HG02885 (cell line): ENCODE measurements at regions not wholly inside any gene's neighbourhood (a gene's known extent, or its start where the extent isn't known, plus 50 kb on each side); places are given as distances from the start of the nearest gene placed in this dataset.

ENCODE experiments used
- ATAC-seq: cut with Tn5 transposase; IDR thresholded peaks from one replicate; pipeline ENCODE4 v1.9.1; 2021; ENCODE audit warnings: mild to moderate bottlenecking; ENCODE audit not compliant: unreplicated experiment, poor library complexity

DNA sequence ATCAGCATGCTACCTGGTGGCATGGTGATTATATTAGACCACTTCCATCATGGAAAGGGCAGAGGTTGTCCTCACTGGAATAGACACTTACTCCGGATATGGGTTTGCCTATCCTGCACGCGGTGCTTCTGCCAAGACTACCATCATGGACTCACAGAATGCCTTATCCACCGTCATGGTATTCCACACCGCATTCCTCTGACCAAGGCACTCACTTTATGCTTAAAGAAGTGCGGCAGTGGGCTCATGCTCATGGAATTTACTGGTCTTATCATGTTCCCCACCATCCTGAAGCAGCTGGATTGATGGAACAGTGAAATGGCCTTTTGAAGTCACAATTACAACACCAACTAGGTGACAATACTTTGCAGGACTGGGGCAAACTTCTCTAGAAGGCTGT lies 109.2 kb upstream of the DRD2 start:
- ATAC-seq: no peak

DNA sequence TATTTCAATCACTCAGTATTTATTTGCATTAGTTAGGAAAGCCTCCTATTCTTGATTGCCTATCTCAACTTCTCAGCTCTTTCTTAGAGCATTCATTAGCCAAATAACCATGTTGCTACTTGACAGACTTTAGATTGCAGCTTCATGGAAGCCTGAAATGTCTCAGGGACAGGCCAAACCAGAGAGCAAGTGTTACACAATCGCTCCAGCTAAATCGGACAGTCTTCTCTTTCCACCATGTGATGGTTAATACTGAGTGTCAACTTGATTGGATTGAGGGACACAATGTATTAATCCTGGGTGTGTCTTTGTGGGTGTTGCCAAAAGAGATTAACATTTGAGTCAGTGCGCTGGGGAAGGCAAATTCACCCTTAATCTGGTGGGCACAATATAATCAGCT lies 106.5 kb upstream of the DRD2 start:
- no peak for ATAC-seq

DNA sequence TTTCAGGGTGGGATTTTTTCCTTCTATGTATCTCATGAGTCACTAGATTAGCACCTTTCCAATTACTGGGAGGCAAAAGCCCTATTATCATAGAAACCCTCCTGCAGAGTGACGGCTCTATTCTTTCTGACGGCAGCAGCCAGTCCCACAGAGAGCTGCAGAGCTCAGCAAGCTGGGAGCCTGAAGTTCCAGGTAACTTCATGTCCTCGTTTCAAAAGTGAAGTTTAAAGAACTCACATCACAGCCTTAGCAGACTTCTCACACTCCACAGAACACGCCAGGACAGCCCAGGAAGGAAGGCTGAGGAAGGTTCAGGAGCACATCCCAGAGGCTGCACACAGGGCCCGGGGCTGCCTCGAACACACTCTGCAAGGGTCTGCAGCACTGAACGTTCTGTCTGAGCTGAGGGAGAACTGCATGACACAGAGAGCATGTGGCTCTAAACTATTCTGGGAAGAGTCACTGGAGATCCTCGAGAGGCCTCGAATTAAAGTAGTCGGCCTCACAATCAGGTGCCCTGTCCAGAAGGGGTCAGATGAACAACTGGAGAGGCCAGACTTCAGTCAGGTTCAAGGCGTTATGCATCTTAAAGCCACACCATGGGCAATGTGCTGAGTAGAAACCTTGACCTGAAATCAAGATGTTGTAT lies 104.2 kb upstream of the DRD2 start:
- no peak for ATAC-seq

DNA sequence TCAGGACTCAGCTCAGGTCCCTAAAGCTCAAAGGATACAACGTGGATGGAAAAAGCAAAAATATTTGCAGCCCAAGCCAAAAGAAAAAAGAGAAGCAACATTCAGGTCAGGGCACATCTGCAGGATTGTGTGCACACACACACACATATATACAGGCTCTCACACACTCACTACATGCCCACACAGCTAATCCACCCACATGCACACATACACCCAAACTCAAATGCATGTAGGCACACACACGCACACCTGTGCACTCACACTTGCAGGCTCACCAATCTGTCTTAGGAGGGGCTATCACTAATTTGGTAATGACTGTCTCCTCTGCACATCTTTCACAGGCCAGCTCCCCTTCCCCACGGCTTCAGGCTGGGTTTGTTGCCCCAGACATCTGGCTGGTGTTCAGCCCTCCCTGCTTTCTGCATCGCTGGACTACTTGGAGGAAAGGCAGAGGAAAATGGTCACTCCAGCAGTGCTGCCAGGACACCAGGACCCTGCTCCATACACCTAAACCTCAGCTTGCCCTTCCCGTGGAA lies 103.6 kb upstream of the DRD2 start:
- ATAC-seq: no peak

DNA sequence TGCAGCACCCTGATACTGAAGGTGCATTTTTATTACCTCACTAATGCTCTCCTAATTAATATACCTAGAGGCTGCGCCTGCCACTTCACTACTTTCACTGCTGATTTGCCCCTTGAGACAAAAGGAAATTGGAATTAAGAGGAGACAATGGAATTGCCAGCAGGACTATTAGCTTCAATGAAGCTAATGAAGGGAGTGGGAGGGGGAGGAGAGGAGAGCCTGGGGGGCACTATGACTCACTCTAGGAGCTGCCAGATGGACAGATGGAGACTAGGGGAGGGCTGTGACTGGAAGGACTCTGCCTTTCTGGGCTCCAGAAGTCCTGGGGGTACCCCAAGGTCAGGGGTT lies 102.8 kb upstream of the DRD2 start:
- no peak for ATAC-seq

DNA sequence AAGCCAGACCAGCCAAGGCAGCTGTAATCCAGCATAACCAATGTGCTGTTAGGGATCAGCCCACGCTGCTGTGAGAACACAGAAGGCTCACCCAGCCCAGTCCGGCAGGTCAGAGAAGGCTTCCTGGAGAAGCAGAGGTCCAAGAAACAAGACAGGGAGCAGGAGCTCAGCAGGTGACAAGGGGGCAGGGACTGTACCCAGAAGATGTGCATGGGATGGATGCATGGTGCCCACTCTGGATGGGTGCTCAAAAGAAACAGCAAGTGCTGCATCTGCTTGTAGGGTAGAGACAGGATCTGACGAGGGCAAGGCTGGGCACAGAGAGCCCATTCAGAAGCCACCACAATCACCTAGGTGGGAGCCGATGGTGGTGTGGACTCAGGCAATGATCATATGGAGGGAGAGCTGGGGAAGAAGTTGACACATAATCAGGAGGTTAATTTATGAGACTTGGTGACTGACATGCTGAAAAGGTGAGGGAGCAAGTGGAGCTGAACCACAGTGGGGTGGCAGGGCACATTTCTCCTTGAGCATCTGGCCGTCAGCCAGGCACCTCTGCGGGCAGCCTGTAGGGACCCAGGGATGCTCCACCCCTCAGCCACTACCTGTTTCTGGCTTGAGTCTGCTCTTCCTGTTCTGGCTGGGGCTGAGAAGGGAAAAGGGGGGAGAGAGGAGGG lies 102.3 kb upstream of the DRD2 start:
- no peak for ATAC-seq

DNA sequence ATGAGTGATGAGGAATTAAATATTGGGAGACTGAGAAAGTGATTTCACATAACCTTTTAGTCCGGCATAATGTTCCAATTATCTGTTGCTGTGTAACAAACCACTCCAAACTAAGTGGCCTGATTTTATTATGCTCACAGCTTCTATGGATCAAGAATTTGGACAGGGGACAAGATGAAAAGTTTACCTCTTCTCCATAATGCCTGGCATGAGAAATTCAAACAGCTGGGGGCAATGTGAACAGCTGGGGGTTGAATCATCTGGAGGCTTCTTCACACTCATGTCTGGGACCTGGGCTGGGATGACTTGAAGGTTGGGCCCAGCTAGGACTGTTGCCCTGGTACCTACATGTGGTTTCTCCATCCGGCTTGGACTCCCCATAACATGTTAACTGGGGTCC lies 99.4 kb upstream of the DRD2 start:
- ATAC-seq: no peak

DNA sequence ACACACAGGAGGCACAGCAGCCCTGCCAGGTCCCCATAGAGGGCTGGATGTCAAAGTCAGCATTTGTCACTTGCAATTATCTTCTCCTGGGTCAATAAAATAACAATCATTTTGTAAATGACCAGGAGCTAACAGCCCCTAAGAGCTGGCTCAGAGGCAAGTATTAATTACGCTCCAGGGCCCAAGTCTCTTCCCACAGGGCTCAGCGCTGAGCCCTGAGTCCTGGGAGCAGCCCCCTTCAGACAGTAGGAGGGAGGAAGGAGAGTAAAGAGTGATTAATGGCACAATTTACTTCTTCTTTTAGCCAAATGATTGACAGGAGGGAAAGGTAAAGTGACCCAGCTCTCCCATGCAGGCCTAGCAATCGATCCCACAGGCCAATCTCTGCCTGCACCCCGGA lies 99.0 kb upstream of the DRD2 start:
- ATAC-seq: no peak

DNA sequence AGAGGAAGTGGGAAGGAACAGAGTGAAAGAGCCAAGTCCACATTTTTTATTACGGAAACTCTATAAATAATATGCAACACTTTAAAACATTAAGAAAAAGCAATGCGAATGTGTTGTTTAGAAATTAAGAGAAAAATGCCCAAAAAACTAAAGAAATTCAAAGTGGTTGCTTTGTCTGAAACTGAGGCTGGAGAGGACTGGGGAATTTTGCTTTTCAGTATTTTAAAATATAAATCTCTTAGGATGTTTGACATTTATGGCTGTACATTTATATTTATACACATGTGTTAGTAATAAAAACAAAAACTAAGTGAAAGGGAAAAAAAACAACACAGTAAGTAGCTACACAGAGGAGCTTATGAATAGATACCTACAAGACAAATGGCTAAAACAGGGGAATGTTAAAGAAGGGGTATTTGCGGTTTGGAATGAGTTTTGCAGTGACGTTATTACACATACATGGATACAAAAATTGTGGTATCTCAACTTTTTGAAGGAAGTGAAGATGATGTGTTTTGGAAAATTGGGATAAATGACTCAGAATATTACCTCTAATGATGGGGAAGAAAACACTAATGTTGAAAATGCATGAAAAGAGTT lies 97.0 kb upstream of the DRD2 start:
- no peak for ATAC-seq

DNA sequence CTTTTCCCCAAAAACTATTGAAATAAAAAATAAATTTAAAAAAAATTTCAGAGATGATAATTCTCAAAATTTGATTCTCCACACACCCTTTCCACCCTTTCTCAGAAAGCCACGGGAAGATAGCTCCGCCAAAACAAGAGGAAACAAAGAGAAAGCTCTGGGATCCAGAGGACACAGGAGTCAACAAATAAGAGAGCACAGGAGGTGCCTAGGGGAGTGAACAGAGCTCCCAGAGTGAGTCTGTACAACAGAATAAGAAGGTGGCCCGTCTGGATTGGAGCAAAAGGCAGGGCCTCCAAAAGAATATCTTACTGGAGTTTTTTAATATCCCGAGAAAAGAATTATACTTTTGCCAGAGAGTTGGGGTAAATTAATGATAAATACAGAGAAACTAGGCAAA lies 96.3 kb upstream of the DRD2 start:
- no peak for ATAC-seq

DNA sequence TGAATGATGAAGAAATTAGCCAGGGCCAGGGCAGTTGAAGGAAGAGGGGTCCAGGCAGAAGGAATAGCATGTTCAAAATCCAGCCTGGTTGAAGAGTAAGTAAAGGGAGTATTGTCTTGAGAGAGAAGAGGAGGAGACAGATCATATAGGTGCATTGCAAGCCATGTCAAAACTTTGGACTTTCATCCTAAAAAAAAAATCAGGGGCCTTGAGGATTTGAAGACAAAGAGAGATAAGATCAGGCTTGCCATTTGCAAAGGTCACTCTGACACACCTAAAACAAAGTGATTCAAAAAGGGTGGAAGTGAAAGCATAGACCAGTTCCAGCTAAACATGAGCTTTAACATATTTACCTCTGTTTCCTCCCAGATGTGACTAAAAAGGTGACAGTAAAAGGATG lies 95.7 kb upstream of the DRD2 start:
- ATAC-seq: no peak

DNA sequence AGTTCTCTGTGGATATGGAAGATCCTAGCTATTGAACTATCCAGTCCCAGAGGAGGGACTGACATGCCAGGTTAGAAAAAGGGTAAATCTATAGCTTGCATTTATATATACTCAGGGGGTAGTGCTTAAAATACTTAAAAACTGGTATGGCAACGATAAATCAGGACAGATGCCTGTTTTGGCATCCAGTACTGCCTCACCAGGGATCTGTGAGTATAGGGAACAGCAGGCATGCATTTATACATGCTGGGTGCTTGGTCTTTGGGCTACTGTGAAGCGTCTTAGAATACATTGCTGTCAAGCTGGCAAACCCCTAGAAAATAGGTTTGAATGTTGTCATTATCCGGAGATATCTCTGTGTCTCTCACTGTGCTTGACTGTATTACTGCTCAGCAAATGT lies 94.2 kb upstream of the DRD2 start:
- no peak for ATAC-seq

DNA sequence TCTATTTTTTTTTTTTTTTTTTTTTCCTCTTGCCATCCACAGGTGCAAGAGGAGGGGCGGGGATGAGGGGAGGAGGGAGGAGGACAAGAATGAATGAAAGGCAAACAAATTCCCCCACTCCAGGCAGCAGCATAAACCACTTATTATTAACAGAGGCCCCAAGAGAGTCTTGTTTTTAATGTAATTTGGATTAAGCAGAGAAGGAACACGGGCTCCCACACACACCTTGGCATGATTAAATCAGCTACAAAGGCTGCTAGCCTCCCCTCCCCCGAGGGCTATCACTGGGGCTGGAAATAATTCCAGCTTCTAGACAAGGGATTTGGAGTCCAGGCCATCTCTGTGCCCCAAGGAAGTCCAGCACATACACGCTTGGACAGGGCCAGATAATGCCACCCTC lies 93.4 kb upstream of the DRD2 start:
- no peak for ATAC-seq

DNA sequence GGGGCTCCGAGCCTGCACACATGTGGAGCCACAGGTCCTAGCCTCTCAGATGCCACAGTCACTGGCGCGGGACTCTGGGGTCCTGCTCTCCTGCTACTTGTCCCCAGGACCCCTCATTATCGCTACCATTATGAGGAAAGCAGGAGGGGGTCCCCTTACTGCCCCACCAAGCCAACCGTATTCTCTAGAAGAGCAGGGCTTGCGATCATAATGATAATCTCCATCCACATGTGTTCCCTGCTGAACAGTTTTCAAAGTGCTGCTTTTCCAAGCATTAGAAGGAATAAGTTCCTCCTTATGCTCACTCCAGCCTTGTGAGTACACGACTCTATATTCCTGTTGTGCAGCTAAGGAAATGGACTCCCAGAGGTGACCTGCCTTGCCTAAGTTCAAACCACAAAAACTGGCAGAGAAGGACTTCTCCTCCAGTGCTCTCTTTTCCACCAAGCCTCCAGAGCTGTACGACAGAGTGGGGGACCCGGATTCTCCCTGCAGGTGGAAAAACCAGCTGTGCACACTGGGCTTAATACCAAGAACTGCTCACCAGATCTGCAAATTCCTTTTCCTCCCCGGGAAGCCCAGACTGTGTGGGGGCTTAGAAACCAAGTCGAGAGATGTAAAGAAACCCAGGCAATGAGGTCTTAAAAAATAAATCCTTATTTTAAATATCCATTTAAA lies 92.8 kb upstream of the DRD2 start:
- no peak for ATAC-seq

DNA sequence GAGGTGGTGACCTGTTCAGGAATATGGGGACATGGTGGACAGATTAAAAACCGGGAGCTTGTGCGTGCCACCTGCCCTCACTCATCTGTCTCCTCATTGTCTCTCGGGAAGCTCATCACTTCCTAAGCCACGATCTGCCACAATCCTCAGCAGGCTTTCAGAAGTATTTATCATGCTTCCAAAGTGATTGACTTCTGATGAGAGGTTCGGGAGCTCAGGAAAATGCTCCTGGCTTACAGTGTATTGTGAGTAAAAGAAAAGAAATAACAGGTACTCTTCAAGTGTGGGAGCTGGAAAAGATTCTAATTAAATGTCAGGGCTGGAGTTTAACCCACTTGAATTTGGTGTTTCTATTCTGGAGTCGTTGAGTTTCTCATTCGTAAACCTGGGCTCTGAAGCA lies 91.9 kb upstream of the DRD2 start:
- ATAC-seq: no peak

DNA sequence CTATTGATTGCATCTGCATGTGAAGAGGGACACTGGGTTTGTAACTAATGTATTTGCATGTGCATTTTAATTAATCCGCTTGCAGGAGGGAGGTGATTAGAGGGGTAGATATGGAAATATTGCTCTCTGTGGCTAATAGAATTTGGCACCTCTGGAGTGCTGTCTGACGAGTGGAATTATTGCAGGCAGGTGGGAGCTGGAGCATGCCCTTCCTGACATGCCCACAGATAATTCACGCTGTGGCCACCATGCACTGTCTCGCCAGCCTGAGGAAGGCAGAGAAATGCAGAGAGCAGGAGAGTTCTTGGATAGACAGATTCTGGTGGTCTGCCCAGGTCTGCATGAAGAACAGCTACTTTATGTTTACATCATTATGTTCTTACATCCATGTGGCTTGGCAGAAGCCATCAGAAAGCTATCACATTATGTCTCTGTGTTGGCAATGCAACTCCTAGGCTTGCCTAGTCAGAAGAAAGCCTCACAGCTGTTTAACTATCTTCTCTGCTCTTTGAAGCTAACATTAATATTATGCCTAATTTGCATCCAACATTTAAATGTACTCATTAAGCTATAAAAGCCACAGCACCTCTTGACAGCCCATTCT lies 89.4 kb upstream of the DRD2 start:
- ATAC-seq: no peak

DNA sequence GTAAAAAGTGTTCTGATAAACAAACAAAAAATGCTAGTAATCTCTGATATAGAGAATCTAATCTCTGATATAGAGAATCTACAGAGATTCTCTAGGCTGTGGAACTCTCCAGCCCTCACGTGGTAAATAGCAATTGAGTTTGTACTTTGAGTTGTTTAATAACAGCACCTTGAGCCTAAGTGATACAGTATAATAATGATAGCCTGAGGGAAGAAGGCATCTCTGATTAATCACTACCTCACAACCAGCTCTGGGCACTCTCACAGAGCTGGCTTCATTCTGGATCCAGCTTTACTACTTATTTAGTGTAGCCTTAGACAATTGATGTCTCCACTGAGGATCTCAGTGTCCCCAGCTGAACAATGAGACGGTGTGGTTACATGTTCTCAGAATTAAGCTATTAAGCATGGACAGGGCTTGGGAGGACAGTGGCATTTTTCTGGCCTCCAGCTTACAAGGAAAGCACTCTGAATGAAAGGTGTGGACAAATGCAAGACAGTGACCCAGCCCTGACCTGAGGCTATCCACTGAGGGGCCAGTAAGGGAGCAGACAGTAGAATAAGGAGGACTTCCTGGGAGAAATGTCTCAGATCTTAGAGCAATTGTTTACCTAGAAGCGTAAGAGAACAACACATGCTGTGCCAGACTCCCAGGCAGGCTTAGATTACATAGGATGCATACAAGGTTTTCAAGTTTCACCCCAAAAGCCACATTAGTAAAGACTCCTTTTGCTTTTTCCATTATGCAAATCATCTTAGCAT lies 88.7 kb upstream of the DRD2 start:
- no peak for ATAC-seq

DNA sequence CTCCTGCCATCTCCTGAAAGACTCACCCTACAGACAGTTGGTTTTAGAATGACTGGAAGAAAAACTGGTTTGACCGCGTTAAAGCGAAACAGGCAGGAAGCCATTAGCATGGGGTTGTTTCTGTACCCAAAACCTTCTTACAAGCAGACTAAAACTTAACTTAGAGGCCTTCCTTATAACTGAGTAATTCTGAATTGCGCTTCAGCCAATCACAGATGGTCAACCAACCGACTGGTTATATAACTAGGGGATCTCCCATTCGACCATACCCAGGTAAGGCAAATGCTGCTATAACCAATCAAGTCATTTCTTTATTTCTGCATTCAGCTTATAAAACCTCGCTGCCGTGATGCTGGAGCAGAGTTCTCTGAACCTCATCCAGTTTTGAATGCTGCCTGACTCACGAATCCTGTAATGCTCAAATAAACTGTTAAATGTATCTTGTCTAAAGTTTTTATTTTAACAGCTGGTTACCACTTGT lies 87.8 kb upstream of the DRD2 start:
- ATAC-seq: no peak

DNA sequence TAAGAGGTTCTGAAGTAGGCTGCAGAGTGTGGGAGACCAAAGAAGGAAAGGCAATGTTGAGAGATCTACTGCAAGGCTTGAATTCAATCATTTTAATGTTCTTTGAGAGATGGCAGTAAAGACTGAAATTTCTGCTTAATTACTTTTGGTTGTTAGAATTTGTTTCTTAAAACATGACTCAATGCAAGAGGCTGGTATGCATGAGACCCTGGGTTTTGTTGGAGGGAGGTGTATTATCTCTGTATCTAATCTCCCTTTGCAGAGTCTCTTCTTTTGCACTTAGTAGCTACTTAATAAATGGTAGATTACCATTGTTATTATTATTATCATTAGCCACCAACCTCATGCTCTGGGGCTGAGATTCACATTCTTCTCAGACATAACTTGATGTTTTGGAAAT lies 87.4 kb upstream of the DRD2 start:
- ATAC-seq: no peak

DNA sequence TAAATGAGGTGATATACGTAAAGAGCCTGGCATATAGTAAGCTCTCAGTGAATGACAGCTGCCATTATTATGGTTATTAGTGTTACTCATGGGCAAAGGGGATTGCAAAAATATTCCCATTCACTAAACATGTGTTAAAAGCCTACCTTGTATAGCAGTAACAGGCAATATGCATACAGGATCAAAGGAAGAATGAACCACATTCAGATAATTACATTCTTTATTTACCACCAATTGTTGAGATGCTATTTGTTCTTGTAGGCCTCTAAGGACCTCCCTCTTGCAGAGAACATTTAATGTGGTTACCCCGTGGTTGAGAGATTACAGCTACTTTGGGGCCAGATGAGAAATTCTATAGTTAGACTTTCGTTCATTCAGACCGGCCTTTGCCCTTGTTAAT lies 82.7 kb upstream of the DRD2 start:
- no peak for ATAC-seq
